Neural crest cell (in vitro differentiated cells): ENCODE measurements at regions not wholly inside any gene's neighbourhood (a gene's known extent, or its start where the extent isn't known, plus 50 kb on each side); places are given as distances from the start of the nearest gene placed in this dataset.

Source experiments
- DNase-seq: peaks from one replicate; pipeline ENCODE4 v3.0.0; 2021; ENCODE audit warnings: low read depth, mixed read lengths, low spot score
- H3K27ac Mint-ChIP-seq: one replicate; pipeline ENCODE4 v1.8.0; 2021; ENCODE audit warnings: mild to moderate bottlenecking, mixed read lengths; ENCODE audit not compliant: unreplicated experiment
- H3K27me3 Mint-ChIP-seq: 2 replicates; pipeline ENCODE4 v1.8.0; 2021; ENCODE audit warnings: low read depth, mild to moderate bottlenecking, mixed read lengths
- H3K36me3 Mint-ChIP-seq: 2 replicates; pipeline ENCODE4 v1.8.0; 2021; ENCODE audit warnings: low read depth, mild to moderate bottlenecking, mixed read lengths
- H3K4me1 Mint-ChIP-seq: 2 replicates; pipeline ENCODE4 v1.8.0; 2021; ENCODE audit warnings: mixed read lengths
- H3K4me3 Mint-ChIP-seq: one replicate; pipeline ENCODE4 v1.8.0; 2021; ENCODE audit warnings: mild to moderate bottlenecking, mixed read lengths
- H3K9me3 Mint-ChIP-seq: 2 replicates; pipeline ENCODE4 v1.8.0; 2021; ENCODE audit warnings: mixed read lengths
- TF ChIP-seq, protein P1 (sequence below): fragments of 200-600 bp; sonication (generic); conservative IDR thresholded peaks from 2 replicates; pipeline ENCODE4 v1.5.0; 2021; ENCODE audit warnings: antibody characterized with exemption, mild to moderate bottlenecking

DNA sequence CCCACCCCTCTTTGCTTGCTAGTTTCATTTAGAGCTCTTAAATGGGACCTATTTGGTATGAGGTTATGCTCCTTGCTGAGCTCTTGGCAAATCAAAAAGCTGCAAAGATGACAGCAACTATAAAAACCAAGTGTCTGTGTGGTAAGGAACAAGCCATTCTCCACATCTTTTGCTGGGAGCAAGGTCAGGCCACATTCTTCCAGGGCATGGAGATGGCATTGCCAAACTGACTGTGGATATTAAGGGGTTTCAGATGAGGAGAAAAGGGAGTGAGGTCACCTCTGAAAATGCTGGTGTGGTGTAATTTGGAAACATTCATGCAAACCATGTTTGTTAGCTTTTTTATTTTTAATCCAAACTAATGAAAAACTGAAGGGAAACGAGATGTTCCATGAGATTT lies 218.8 kb upstream of the IL12B start:
- Mint-ChIP-seq H3K27me3 (no peaks in the 10 kb centered on the region), H3K9me3 (peaks cover 10% of the 10 kb centered on the region), H3K4me1 (no peaks in the 10 kb centered on the region), H3K36me3 (peaks cover 4% of the 10 kb centered on the region), H3K27ac (no peak overlapping the region), H3K4me3 (no peak overlapping the region)
- no peak for DNase-seq
- TF ChIP-seq, protein P1, sequence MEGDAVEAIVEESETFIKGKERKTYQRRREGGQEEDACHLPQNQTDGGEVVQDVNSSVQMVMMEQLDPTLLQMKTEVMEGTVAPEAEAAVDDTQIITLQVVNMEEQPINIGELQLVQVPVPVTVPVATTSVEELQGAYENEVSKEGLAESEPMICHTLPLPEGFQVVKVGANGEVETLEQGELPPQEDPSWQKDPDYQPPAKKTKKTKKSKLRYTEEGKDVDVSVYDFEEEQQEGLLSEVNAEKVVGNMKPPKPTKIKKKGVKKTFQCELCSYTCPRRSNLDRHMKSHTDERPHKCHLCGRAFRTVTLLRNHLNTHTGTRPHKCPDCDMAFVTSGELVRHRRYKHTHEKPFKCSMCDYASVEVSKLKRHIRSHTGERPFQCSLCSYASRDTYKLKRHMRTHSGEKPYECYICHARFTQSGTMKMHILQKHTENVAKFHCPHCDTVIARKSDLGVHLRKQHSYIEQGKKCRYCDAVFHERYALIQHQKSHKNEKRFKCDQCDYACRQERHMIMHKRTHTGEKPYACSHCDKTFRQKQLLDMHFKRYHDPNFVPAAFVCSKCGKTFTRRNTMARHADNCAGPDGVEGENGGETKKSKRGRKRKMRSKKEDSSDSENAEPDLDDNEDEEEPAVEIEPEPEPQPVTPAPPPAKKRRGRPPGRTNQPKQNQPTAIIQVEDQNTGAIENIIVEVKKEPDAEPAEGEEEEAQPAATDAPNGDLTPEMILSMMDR = no peak

DNA sequence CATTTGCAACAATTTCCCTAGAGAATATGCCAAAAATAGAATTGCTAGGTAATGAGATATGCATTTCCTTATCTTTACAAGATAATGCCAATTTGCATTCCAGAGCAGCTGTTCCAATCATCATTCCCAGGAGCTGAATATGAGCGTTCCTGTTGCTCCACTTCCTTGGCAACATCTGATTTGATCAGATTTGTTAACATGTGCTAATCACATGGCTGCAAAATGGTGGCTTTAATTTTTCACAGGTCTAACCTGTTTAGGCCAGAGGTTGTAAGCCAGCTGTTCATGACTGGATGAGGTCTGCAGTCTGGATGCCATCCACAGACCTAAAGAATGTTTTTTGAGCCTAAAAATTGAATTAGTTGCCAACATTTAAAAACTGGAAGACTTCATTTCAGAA lies 220.7 kb upstream of the IL12B start:
- peaks cover 10% of the 10 kb centered on the region for H3K9me3 Mint-ChIP-seq
- H3K4me3 Mint-ChIP-seq = no peak overlapping the region
- H3K4me1 Mint-ChIP-seq = no peaks in the 10 kb centered on the region
- H3K36me3 Mint-ChIP-seq = peaks cover 4% of the 10 kb centered on the region
- TF ChIP-seq, protein P1 = no peak
- no peak overlapping the region for H3K27ac Mint-ChIP-seq
- H3K27me3 Mint-ChIP-seq = no peaks in the 10 kb centered on the region
- DNase-seq = no peak

DNA sequence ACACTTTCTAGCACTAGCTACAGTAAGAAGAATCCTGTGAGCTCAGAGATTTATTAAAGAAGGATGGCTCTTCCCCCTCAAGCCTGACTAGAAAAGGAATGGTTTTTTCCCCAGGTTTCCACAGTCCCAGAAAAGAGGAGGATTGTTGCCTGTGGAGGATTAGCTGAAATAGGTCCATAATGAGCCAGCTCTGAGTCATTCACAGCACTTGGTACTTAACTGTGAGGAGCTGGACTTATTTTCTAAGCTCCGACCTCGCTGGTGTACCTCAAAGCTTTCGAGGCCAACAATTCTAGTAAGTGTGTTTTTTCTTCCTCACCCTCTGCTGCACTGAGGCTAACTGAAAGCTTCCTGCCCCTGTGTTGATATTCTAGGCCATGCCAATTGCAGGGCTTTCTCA lies 222.5 kb upstream of the IL12B start:
- no peaks in the 10 kb centered on the region for H3K4me1 Mint-ChIP-seq
- H3K27ac Mint-ChIP-seq = no peak overlapping the region
- TF ChIP-seq, protein P1 = no peak
- DNase-seq = no peak
- H3K4me3 Mint-ChIP-seq = no peak overlapping the region
- H3K9me3 Mint-ChIP-seq = peaks cover 8% of the 10 kb centered on the region
- H3K36me3 Mint-ChIP-seq = peaks cover 2% of the 10 kb centered on the region
- H3K27me3 Mint-ChIP-seq = no peaks in the 10 kb centered on the region

DNA sequence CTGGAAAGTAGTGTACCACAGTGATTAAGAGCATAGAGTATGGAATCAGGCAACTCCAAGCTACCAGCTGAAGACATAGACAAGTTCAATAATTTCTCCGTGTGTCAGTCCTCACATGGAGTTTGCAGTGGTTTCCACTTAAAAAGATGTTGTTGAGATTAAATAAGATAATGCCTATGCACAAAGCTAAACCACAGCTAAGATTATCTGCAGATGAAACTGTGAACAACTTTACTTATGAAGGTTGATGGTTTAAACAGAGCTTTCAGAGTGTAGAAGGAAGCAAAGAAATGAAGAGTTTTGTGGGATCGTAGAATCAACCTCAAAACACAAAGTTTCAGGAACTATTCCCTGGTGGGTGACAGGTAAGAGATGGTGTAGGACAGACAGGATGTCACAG lies 223.5 kb upstream of the IL12B start:
- H3K4me1 Mint-ChIP-seq = no peaks in the 10 kb centered on the region
- H3K36me3 Mint-ChIP-seq = peaks cover 2% of the 10 kb centered on the region
- DNase-seq = no peak
- H3K27ac Mint-ChIP-seq = no peak overlapping the region
- TF ChIP-seq, protein P1 = no peak
- no peaks in the 10 kb centered on the region for H3K27me3 Mint-ChIP-seq
- H3K4me3 Mint-ChIP-seq = no peak overlapping the region
- H3K9me3 Mint-ChIP-seq = peaks cover 8% of the 10 kb centered on the region

DNA sequence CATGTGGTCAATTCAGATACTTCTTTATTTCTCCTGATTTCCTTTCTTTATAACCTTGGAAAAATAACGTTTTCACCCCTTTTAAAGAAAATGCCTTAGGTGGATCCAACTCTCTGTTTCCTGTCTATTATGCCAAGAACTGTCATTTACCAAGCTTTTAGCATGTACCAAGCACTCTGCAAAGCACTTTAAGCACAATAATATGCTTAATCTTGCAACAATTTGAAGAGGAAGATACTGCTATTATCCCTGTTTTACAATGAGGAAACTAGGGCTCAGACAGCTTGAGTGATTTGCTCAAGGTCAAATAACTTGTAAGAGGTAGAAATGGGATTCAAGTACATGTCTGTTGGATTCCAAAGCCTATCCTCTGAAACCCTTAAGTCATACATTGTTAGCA lies 224.8 kb upstream of the IL12B start:
- Mint-ChIP-seq H3K4me3 (no peak overlapping the region), H3K9me3 (peaks cover 8% of the 10 kb centered on the region), H3K4me1 (no peaks in the 10 kb centered on the region), H3K27me3 (peaks cover 5% of the 10 kb centered on the region), H3K36me3 (peaks cover 2% of the 10 kb centered on the region), H3K27ac (no peak overlapping the region)
- no peak for DNase-seq
- TF ChIP-seq, protein P1 = no peak

DNA sequence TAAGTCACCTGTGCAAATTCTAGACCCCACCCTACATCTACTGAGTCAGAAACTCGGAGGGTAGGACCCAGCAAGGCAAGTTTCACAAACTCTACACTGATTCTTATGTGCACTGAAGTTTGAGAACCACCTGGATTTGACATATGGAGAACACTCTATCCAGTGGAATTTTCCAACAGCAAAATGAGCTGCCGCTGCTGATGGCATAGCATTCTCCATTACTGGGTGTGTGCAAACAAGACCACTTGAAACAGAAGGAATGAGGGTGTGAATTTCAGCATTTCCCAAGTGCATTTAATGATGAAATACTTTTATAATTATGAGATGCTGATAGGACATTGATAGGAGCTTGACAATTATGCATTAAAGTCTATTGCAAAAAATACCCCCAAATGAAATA lies 229.1 kb upstream of the IL12B start:
- Mint-ChIP-seq H3K36me3 (no peaks in the 10 kb centered on the region), H3K4me1 (no peaks in the 10 kb centered on the region), H3K27ac (no peak overlapping the region), H3K9me3 (no peaks in the 10 kb centered on the region), H3K27me3 (peaks cover 17% of the 10 kb centered on the region), H3K4me3 (no peak overlapping the region)
- TF ChIP-seq, protein P1 = no peak
- no peak for DNase-seq
